Calu3 (cell line): ENCODE measurements at regions not wholly inside any gene's neighbourhood (a gene's known extent, or its start where the extent isn't known, plus 50 kb on each side); places are given as distances from the start of the nearest gene placed in this dataset.

Experiments
- BruUV-seq: library from RNA; stranded (reverse); fragments of 400-500 nt; replicated peaks from 2 replicates; lab custom pipeline; 2021; lab: Mats Ljungman, UMichigan
- CTCF ChIA-PET: fragments of 300-600 bp; sonication (Branson Sonifier 250); formaldehyde crosslinking; loops from one replicate; lab custom pipeline; 2022; ENCODE audit warnings: antibody characterized with exemption; lab: Charles Lee
- DNase-seq: peaks from one replicate; pipeline ENCODE4 v3.0.0; 2022
- H3K27ac Mint-ChIP-seq: one replicate; pipeline ENCODE4 v1.8.0; 2022; ENCODE audit warnings: mixed read lengths; ENCODE audit not compliant: unreplicated experiment
- H3K27me3 Mint-ChIP-seq: one replicate; pipeline ENCODE4 v1.8.0; 2022; ENCODE audit warnings: mixed read lengths; ENCODE audit not compliant: unreplicated experiment
- H3K36me3 Mint-ChIP-seq: one replicate; pipeline ENCODE4 v1.8.0; 2022; ENCODE audit warnings: mild to moderate bottlenecking, moderate library complexity, mixed read lengths; ENCODE audit not compliant: insufficient read depth, unreplicated experiment
- H3K4me1 Mint-ChIP-seq: one replicate; pipeline ENCODE4 v1.8.0; 2022; ENCODE audit warnings: mild to moderate bottlenecking, low read depth, mixed read lengths; ENCODE audit not compliant: unreplicated experiment
- H3K4me3 Mint-ChIP-seq: one replicate; pipeline ENCODE4 v1.8.0; 2022; ENCODE audit warnings: mild to moderate bottlenecking, low read depth, moderate library complexity, mixed read lengths; ENCODE audit not compliant: unreplicated experiment
- H3K9me3 Mint-ChIP-seq: one replicate; pipeline ENCODE4 v1.8.0; 2022; ENCODE audit warnings: low read depth, mixed read lengths; ENCODE audit not compliant: unreplicated experiment
- intact Hi-C: fragments of 100-400 bp; cut with micrococcal nuclease; formaldehyde crosslinking; loops from one replicate; pipeline ENCODE4 v1.10.0; 2022; ENCODE audit not compliant: unreplicated experiment
- TF ChIP-seq, protein P1 (sequence below): fragments of 200-600 bp; IDR thresholded peaks from one replicate; pipeline ENCODE4 v1.8.0; 2022; ENCODE audit warnings: antibody characterized with exemption; ENCODE audit not compliant: unreplicated experiment

DNA sequence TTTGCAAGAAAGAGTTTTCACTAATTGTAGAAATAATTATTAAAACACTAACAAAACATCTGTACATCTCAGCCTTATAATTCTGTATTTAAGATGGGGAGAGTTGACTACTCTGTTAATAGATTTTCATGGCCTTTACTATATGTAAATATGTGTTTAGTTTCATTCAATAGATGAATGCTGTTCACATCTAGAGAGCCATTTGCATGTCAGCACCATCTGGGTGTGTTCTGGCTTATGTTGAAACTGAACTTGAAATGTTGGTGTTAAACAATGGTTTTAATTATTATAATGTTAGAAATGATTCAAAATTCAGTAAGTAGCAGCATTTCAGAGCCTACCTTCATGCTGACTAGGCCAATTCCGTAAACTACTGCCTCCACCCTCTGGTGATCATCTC lies 102.5 kb upstream of the ADAD1 start:
- H3K36me3 Mint-ChIP-seq = peaks cover 4% of the 10 kb centered on the region
- no peaks in the 10 kb centered on the region for H3K27me3 Mint-ChIP-seq
- H3K4me3 Mint-ChIP-seq = no peak overlapping the region
- H3K9me3 Mint-ChIP-seq = no peaks in the 10 kb centered on the region
- TF ChIP-seq, protein P1, sequence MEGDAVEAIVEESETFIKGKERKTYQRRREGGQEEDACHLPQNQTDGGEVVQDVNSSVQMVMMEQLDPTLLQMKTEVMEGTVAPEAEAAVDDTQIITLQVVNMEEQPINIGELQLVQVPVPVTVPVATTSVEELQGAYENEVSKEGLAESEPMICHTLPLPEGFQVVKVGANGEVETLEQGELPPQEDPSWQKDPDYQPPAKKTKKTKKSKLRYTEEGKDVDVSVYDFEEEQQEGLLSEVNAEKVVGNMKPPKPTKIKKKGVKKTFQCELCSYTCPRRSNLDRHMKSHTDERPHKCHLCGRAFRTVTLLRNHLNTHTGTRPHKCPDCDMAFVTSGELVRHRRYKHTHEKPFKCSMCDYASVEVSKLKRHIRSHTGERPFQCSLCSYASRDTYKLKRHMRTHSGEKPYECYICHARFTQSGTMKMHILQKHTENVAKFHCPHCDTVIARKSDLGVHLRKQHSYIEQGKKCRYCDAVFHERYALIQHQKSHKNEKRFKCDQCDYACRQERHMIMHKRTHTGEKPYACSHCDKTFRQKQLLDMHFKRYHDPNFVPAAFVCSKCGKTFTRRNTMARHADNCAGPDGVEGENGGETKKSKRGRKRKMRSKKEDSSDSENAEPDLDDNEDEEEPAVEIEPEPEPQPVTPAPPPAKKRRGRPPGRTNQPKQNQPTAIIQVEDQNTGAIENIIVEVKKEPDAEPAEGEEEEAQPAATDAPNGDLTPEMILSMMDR = no peak
- BruUV-seq = no TSS peak
- DNase-seq = no peak
- H3K4me1 Mint-ChIP-seq = no peaks in the 10 kb centered on the region
- intact Hi-C loops = no loop called here
- H3K27ac Mint-ChIP-seq = no peak overlapping the region
- CTCF ChIA-PET = no interaction called here

DNA sequence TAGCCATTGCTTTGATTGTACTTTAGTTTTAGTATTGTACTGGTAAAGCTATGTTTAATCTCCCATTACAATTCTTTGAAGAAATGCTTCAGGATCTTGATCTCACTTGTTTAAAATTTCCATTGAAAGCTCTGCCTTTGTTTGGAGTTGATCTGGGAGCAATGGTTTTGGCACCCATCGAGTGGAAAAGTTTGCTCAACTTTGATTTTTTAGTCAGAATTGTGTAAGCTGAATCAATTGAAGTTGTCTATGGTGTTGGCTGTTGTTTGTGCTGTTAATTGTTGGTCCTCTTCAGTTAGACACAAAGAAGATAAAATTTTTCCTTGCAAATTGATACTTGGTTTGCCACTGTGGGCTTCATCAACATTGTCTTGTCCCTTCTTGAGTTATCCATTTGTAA lies 99.8 kb upstream of the ADAD1 start:
- no peak for DNase-seq
- intact Hi-C loops = no loop called here
- Mint-ChIP-seq H3K9me3 (no peaks in the 10 kb centered on the region), H3K36me3 (peaks cover 4% of the 10 kb centered on the region), H3K4me3 (no peak overlapping the region), H3K27ac (no peak overlapping the region), H3K27me3 (no peaks in the 10 kb centered on the region), H3K4me1 (no peaks in the 10 kb centered on the region)
- TF ChIP-seq, protein P1 = no peak
- CTCF ChIA-PET = no interaction called here
- BruUV-seq = no TSS peak

- intact Hi-C loops = no loop called here
- Mint-ChIP-seq H3K36me3 (peaks cover 4% of the 10 kb centered on the region), H3K27me3 (no peaks in the 10 kb centered on the region), H3K4me3 (no peak overlapping the region), H3K27ac (no peak overlapping the region), H3K9me3 (no peaks in the 10 kb centered on the region), H3K4me1 (no peaks in the 10 kb centered on the region)
- CTCF ChIA-PET = no interaction called here
- no peak for DNase-seq
- TF ChIP-seq, protein P1 = no peak
- BruUV-seq = no TSS peak
Measured at GRCh38 chr4:122279670-122280069, 99.1 kb upstream of the ADAD1 start.

DNA sequence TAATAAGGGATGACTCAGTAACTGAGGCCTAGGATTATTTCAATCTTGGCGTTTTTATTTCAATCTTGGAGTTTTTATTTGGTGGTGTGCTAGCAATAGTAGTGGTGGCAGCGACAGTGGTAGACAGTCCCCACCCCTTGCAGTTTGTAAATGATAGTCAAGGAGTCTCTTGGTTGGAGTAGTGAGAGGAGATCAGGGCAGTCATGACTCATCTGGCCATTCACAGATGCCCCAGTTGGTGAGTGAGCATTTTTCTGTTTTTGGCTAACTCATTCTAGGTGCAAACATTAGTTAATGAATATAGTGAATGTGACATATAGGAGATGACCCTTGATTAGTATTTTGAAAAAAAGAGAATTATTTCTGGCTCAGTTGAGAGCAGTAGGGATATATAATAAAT lies 93.5 kb upstream of the ADAD1 start:
- Mint-ChIP-seq H3K4me1 (no peaks in the 10 kb centered on the region), H3K27me3 (no peaks in the 10 kb centered on the region), H3K9me3 (no peaks in the 10 kb centered on the region), H3K36me3 (no peaks in the 10 kb centered on the region), H3K4me3 (no peak overlapping the region), H3K27ac (no peak overlapping the region)
- BruUV-seq = no TSS peak
- TF ChIP-seq, protein P1 = no peak
- intact Hi-C loops = no loop called here
- CTCF ChIA-PET = no interaction called here
- no peak for DNase-seq
